ENCODE measurements at regions not wholly inside any gene's neighbourhood (a gene's known extent, or its start where the extent isn't known, plus 50 kb on each side); places are given as distances from the start of the nearest gene placed in this dataset.

GRCh38 chr9:118362596-118362995 lies 658.4 kb downstream of the TLR4 start:
- POLR2A ChIA-PET: no interaction called here
- CTCF ChIA-PET: interaction anchor here (0.7 kb wide), 1 partner anchor 531 kb away, joined by 6 read pairs; no protein-coding TSS in a partner anchor
- Histone ChIP-seq H3K4me1 (ENCODE audit: control insufficient read depth, insufficient read depth, low read length) (no peaks in the 10 kb centered on the region), H3K27ac (ENCODE audit: extremely low read depth, low read depth, low read length) (no peak overlapping the region), H3K9me3 (ENCODE audit: control insufficient read depth, insufficient read depth, low read depth, low read length) (no peaks in the 10 kb centered on the region), H3K4me3 (ENCODE audit: low read depth, low read length) (no peak overlapping the region), H3K36me3 (ENCODE audit: control insufficient read depth in 2 of 2, insufficient read depth in 1 of 2, low read length in 2 of 2) (no peaks in the 10 kb centered on the region)
- TF ChIP-seq ZNF701 (tag by site-specific recombination; IDR thresholded peaks at IDR 0.05) (no peak), ZNF350 (tag by site-specific recombination; IDR thresholded peaks at IDR 0.05) (no peak), ZBTB11 (tag by site-specific recombination; conservative IDR thresholded peaks at IDR 0.05; ENCODE audit: low read depth) (no peak), ZNF202 (tag by site-specific recombination; IDR thresholded peaks at IDR 0.05; ENCODE audit: borderline replicate concordance) (no peak), ZNF354C (tag by site-specific recombination; IDR thresholded peaks at IDR 0.05; ENCODE audit: borderline replicate concordance, low read depth) (no peak), ZNF140 (tag by site-specific recombination; IDR thresholded peaks at IDR 0.05) (no peak), ZFP37 (tag by site-specific recombination; IDR thresholded peaks at IDR 0.05) (no peak), ZFP41 (tag by site-specific recombination; IDR thresholded peaks at IDR 0.05; ENCODE audit: borderline replicate concordance) (no peak), ZNF169 (tag by site-specific recombination; IDR thresholded peaks at IDR 0.05) (no peak), ZBTB6 (tag by site-specific recombination; IDR thresholded peaks at IDR 0.05) (no peak), ZNF670 (tag by site-specific recombination; IDR thresholded peaks at IDR 0.05; ENCODE audit: low read depth) (no peak), REPIN1 (tag by site-specific recombination; IDR thresholded peaks at IDR 0.05; ENCODE audit: low read depth) (no peak), MEIS1 (CRISPR knock-in tag; IDR thresholded peaks at IDR 0.05; ENCODE audit: borderline replicate concordance) (no peak), ZNF76 (tag by site-specific recombination; IDR thresholded peaks at IDR 0.05; ENCODE audit: borderline replicate concordance, low read depth) (no peak), HOXC10 (CRISPR knock-in tag; IDR thresholded peaks at IDR 0.05) (no peak), ZNF175 (tag by site-specific recombination; IDR thresholded peaks at IDR 0.05) (no peak), ZNF623 (tag by site-specific recombination; IDR thresholded peaks at IDR 0.05) (no peak), ZNF626 (tag by site-specific recombination; IDR thresholded peaks at IDR 0.05) (no peak), ZNF571 (tag by site-specific recombination; IDR thresholded peaks at IDR 0.05) (no peak)

GRCh38 chr9:118364266-118365106 lies 660.3 kb downstream of the TLR4 start:
- ChIA-PET CTCF (no interaction called here), POLR2A (no interaction called here)
- TF ChIP-seq ZNF473 (tag by site-specific recombination; IDR thresholded peaks at IDR 0.05): no peak
- no peak for TF ChIP-seq ZNF792 (tag by site-specific recombination; IDR thresholded peaks at IDR 0.05)
- no peak for TF ChIP-seq ZNF670 (tag by site-specific recombination; IDR thresholded peaks at IDR 0.05; ENCODE audit: low read depth)
- no peak for TF ChIP-seq ZBTB26 (tag by site-specific recombination; optimal IDR thresholded peaks at IDR 0.05)
- TF ChIP-seq ZNF280D (tag by site-specific recombination; IDR thresholded peaks at IDR 0.05): no peak
- TF ChIP-seq ZNF184 (tag by site-specific recombination; IDR thresholded peaks at IDR 0.05): no peak
- no peak for TF ChIP-seq ZBTB6 (tag by site-specific recombination; IDR thresholded peaks at IDR 0.05)
- no peak for TF ChIP-seq ZNF292 (tag by site-specific recombination; IDR thresholded peaks at IDR 0.05; ENCODE audit: borderline replicate concordance, low read depth)
- Histone ChIP-seq H3K4me1 (ENCODE audit: control insufficient read depth, insufficient read depth, low read length) (no peaks in the 10 kb centered on the region), H3K4me3 (ENCODE audit: low read depth, low read length) (no peak overlapping the region), H3K9me3 (ENCODE audit: control insufficient read depth, insufficient read depth, low read depth, low read length) (no peaks in the 10 kb centered on the region), H3K27ac (ENCODE audit: extremely low read depth, low read depth, low read length) (no peak overlapping the region), H3K36me3 (ENCODE audit: control insufficient read depth in 2 of 2, insufficient read depth in 1 of 2, low read length in 2 of 2) (no peaks in the 10 kb centered on the region)

Measured in HEK293 (cell line).